HG02981 (cell line): ENCODE measurements at regions not wholly inside any gene's neighbourhood (a gene's known extent, or its start where the extent isn't known, plus 50 kb on each side); places are given as distances from the start of the nearest gene placed in this dataset.

Experiments used
- ATAC-seq: cut with Tn5 transposase; IDR thresholded peaks from one replicate; pipeline ENCODE4 v1.9.1; 2021; ENCODE audit warnings: mild to moderate bottlenecking, moderate library complexity; ENCODE audit not compliant: unreplicated experiment

- no peak for ATAC-seq
Observed at GRCh38 chr1:222046684-222047263, 304.9 kb upstream of the DUSP10 start.

- ATAC-seq = no peak
Observed at GRCh38 chr1:222045786-222046185, 303.9 kb upstream of the DUSP10 start.

GRCh38 chr1:222045236-222045635 lies 303.3 kb upstream of the DUSP10 start:
- no peak for ATAC-seq

- ATAC-seq = no peak
Observed at GRCh38 chr1:222043444-222044292, 301.8 kb upstream of the DUSP10 start.

GRCh38 chr1:222042120-222042519 lies 300.2 kb upstream of the DUSP10 start:
- ATAC-seq = no peak

GRCh38 chr1:222040955-222041354 lies 299.1 kb upstream of the DUSP10 start:
- ATAC-seq = no peak

GRCh38 chr1:222040121-222040805 lies 298.4 kb upstream of the DUSP10 start:
- no peak for ATAC-seq

- no peak for ATAC-seq
Observed at GRCh38 chr1:222038971-222039370, 297.1 kb upstream of the DUSP10 start.

- ATAC-seq = no peak
Observed at GRCh38 chr1:222037720-222038119, 295.8 kb upstream of the DUSP10 start.

- ATAC-seq = no peak
Observed at GRCh38 chr1:222034790-222035189, 292.9 kb upstream of the DUSP10 start.

- ATAC-seq = no peak
Observed at GRCh38 chr1:222033450-222033849, 291.6 kb upstream of the DUSP10 start.

GRCh38 chr1:222031318-222031717 lies 289.4 kb upstream of the DUSP10 start:
- ATAC-seq = no peak

- ATAC-seq = no peak
Observed at GRCh38 chr1:222028676-222029075, 286.8 kb upstream of the DUSP10 start.

GRCh38 chr1:222028116-222028515 lies 286.2 kb upstream of the DUSP10 start:
- no peak for ATAC-seq

- ATAC-seq = no peak
Observed at GRCh38 chr1:222026280-222026679, 284.4 kb upstream of the DUSP10 start.

GRCh38 chr1:222023025-222023424 lies 281.1 kb upstream of the DUSP10 start:
- no peak for ATAC-seq

GRCh38 chr1:222021129-222021528 lies 279.2 kb upstream of the DUSP10 start:
- ATAC-seq = no peak

GRCh38 chr1:222020553-222020952 lies 278.7 kb upstream of the DUSP10 start:
- no peak for ATAC-seq

- ATAC-seq = no peak
Observed at GRCh38 chr1:222019029-222019428, 277.1 kb upstream of the DUSP10 start.

- ATAC-seq = no peak
Observed at GRCh38 chr1:222018041-222018440, 276.2 kb upstream of the DUSP10 start.

- no peak for ATAC-seq
Observed at GRCh38 chr1:222015686-222016085, 273.8 kb upstream of the DUSP10 start.

- no peak for ATAC-seq
Observed at GRCh38 chr1:222014001-222014400, 272.1 kb upstream of the DUSP10 start.
